ENCODE measurements at regions not wholly inside any gene's neighbourhood (a gene's known extent, or its start where the extent isn't known, plus 50 kb on each side); places are given as distances from the start of the nearest gene placed in this dataset.
"Not testable (repeated sequence)": the region's sequence is repeated elsewhere in the genome, so short reads cannot be mapped to it uniquely, and the experiment has no call there.

GRCh38 chr7:45410893-45411292 lies 163.3 kb upstream of the ADCY1 start:
- H3K27me3 ChIP-seq (ENCODE audit: low read depth), result no peaks in the 10 kb centered on the region
- no peaks in the 10 kb centered on the region for H3K9me3 ChIP-seq
- H3K4me1 ChIP-seq, result no peaks in the 10 kb centered on the region
- in situ Hi-C loops (cut with MboI; ENCODE audit: low sequenced_read_pairs), result no loop called here
- H3K36me3 ChIP-seq (replicated peaks), result no peaks in the 10 kb centered on the region
- no peak overlapping the region for H3K4me3 ChIP-seq
- no peak for DNase-seq (ENCODE audit: low spot score in 2 of 2)

- H3K36me3 ChIP-seq (replicated peaks), result no peaks in the 10 kb centered on the region
- no peak overlapping the region for H3K4me3 ChIP-seq
- no peak for DNase-seq (ENCODE audit: low spot score in 2 of 2)
- H3K4me1 ChIP-seq, result no peaks in the 10 kb centered on the region
- in situ Hi-C loops (cut with MboI; ENCODE audit: low sequenced_read_pairs), result no loop called here
- H3K9me3 ChIP-seq, result no peaks in the 10 kb centered on the region
- no peaks in the 10 kb centered on the region for H3K27me3 ChIP-seq (ENCODE audit: low read depth)
Measured at GRCh38 chr7:45413419-45413818, 160.7 kb upstream of the ADCY1 start.

- in situ Hi-C loops (cut with MboI; ENCODE audit: low sequenced_read_pairs), result no loop called here
- no peaks in the 10 kb centered on the region for H3K27me3 ChIP-seq (ENCODE audit: low read depth)
Measured at GRCh38 chr7:45414226-45414625, 159.9 kb upstream of the ADCY1 start.

GRCh38 chr7:45415265-45415664 lies 158.9 kb upstream of the ADCY1 start:
- no peaks in the 10 kb centered on the region for H3K4me1 ChIP-seq
- no peaks in the 10 kb centered on the region for H3K36me3 ChIP-seq (replicated peaks)
- no peaks in the 10 kb centered on the region for H3K9me3 ChIP-seq
- in situ Hi-C loops (cut with MboI; ENCODE audit: low sequenced_read_pairs), result no loop called here
- H3K27me3 ChIP-seq (ENCODE audit: low read depth), result no peaks in the 10 kb centered on the region; the same call in 1 of the 2 replicates
- no peak for DNase-seq (ENCODE audit: low spot score in 2 of 2)
- H3K4me3 ChIP-seq, result no peak overlapping the region

More at GRCh38 chr7:45414226-45414625, 159.9 kb upstream of the ADCY1 start:
- no peak for DNase-seq (ENCODE audit: low spot score in 2 of 2)
- no peaks in the 10 kb centered on the region for H3K9me3 ChIP-seq
- H3K4me3 ChIP-seq, result no peak overlapping the region
- H3K36me3 ChIP-seq (replicated peaks), result no peaks in the 10 kb centered on the region
- no peaks in the 10 kb centered on the region for H3K4me1 ChIP-seq

GRCh38 chr7:45416846-45417245 lies 157.3 kb upstream of the ADCY1 start:
- H3K36me3 ChIP-seq (replicated peaks), result no peaks in the 10 kb centered on the region
- H3K4me1 ChIP-seq, result no peaks in the 10 kb centered on the region
- in situ Hi-C loops (cut with MboI; ENCODE audit: low sequenced_read_pairs), result no loop called here
- no peak overlapping the region for H3K4me3 ChIP-seq
- H3K9me3 ChIP-seq, result no peaks in the 10 kb centered on the region
- no peaks in the 10 kb centered on the region; the same call in 1 of the 2 replicates for H3K27me3 ChIP-seq (ENCODE audit: low read depth)
- DNase-seq (ENCODE audit: low spot score in 2 of 2), result no peak

- in situ Hi-C loops (cut with MboI; ENCODE audit: low sequenced_read_pairs), result no loop called here
- no peaks in the 10 kb centered on the region for H3K4me1 ChIP-seq
- H3K36me3 ChIP-seq (replicated peaks), result no peaks in the 10 kb centered on the region
- H3K9me3 ChIP-seq, result no peaks in the 10 kb centered on the region
- no peak for DNase-seq (ENCODE audit: low spot score in 2 of 2)
- H3K4me3 ChIP-seq, result no peak overlapping the region
- peaks cover 3% of the 10 kb centered on the region; the same call in 1 of the 2 replicates for H3K27me3 ChIP-seq (ENCODE audit: low read depth)
Measured at GRCh38 chr7:45417268-45417667, 156.9 kb upstream of the ADCY1 start.

GRCh38 chr7:45417735-45418134 lies 156.4 kb upstream of the ADCY1 start:
- no peak overlapping the region for H3K4me3 ChIP-seq
- DNase-seq (ENCODE audit: low spot score in 2 of 2), result no peak
- in situ Hi-C loops (cut with MboI; ENCODE audit: low sequenced_read_pairs), result no loop called here

GRCh38 chr7:45420843-45421495 lies 153.2 kb upstream of the ADCY1 start:
- in situ Hi-C loops (cut with MboI; ENCODE audit: low sequenced_read_pairs), result no loop called here
- Histone ChIP-seq H3K4me3 (no peak overlapping the region), H3K4me1 (no peaks in the 10 kb centered on the region)

More at GRCh38 chr7:45417735-45418134, 156.4 kb upstream of the ADCY1 start:
- Histone ChIP-seq H3K36me3 (replicated peaks) (no peaks in the 10 kb centered on the region), H3K9me3 (no peaks in the 10 kb centered on the region), H3K4me1 (no peaks in the 10 kb centered on the region), H3K27me3 (ENCODE audit: low read depth) (peaks cover 3% of the 10 kb centered on the region; the same call in 1 of the 2 replicates)

GRCh38 chr7:45421806-45422205 lies 152.4 kb upstream of the ADCY1 start:
- peaks cover 3% of the 10 kb centered on the region; the same call in 1 of the 2 replicates for H3K27me3 ChIP-seq (ENCODE audit: low read depth)
- H3K4me3 ChIP-seq, result no peak overlapping the region
- no peak for DNase-seq (ENCODE audit: low spot score in 2 of 2)
- no peaks in the 10 kb centered on the region for H3K36me3 ChIP-seq (replicated peaks)
- H3K4me1 ChIP-seq, result no peaks in the 10 kb centered on the region
- H3K9me3 ChIP-seq, result no peaks in the 10 kb centered on the region
- in situ Hi-C loops (cut with MboI; ENCODE audit: low sequenced_read_pairs), result no loop called here

More at GRCh38 chr7:45420843-45421495, 153.2 kb upstream of the ADCY1 start:
- no peaks in the 10 kb centered on the region for H3K9me3 ChIP-seq
- no peak for DNase-seq (ENCODE audit: low spot score in 2 of 2)
- peaks cover 3% of the 10 kb centered on the region; the same call in 1 of the 2 replicates for H3K27me3 ChIP-seq (ENCODE audit: low read depth)
- no peaks in the 10 kb centered on the region for H3K36me3 ChIP-seq (replicated peaks)

GRCh38 chr7:45430397-45430796 lies 143.8 kb upstream of the ADCY1 start:
- no peak for DNase-seq (ENCODE audit: low spot score in 2 of 2)
- Histone ChIP-seq H3K36me3 (replicated peaks) (no peaks in the 10 kb centered on the region), H3K27me3 (ENCODE audit: low read depth) (no peaks in the 10 kb centered on the region; the same call in 1 of the 2 replicates), H3K4me1 (no peaks in the 10 kb centered on the region), H3K9me3 (no peaks in the 10 kb centered on the region), H3K4me3 (no peak overlapping the region)
- in situ Hi-C loops (cut with MboI; ENCODE audit: low sequenced_read_pairs), result no loop called here

- Histone ChIP-seq H3K27me3 (ENCODE audit: low read depth) (no peaks in the 10 kb centered on the region; the same call in 1 of the 2 replicates), H3K4me1 (no peaks in the 10 kb centered on the region), H3K4me3 (no peak overlapping the region), H3K36me3 (replicated peaks) (no peaks in the 10 kb centered on the region), H3K9me3 (no peaks in the 10 kb centered on the region)
- DNase-seq (ENCODE audit: low spot score in 2 of 2), result no peak
- in situ Hi-C loops (cut with MboI; ENCODE audit: low sequenced_read_pairs), result no loop called here
Measured at GRCh38 chr7:45434167-45434784, 139.9 kb upstream of the ADCY1 start.

- in situ Hi-C loops (cut with MboI; ENCODE audit: low sequenced_read_pairs), result no loop called here
- no peak for DNase-seq (ENCODE audit: low spot score in 2 of 2)
- no peaks in the 10 kb centered on the region for H3K36me3 ChIP-seq (replicated peaks)
- no peaks in the 10 kb centered on the region for H3K9me3 ChIP-seq
- H3K27me3 ChIP-seq (ENCODE audit: low read depth), result no peaks in the 10 kb centered on the region; the same call in 1 of the 2 replicates
- no peaks in the 10 kb centered on the region for H3K4me1 ChIP-seq
- no peak overlapping the region for H3K4me3 ChIP-seq
Measured at GRCh38 chr7:45435131-45435530, 139.0 kb upstream of the ADCY1 start.

GRCh38 chr7:45435846-45436245 lies 138.3 kb upstream of the ADCY1 start:
- Histone ChIP-seq H3K27me3 (ENCODE audit: low read depth) (no peaks in the 10 kb centered on the region; the same call in 1 of the 2 replicates), H3K4me1 (no peaks in the 10 kb centered on the region), H3K4me3 (no peak overlapping the region), H3K36me3 (replicated peaks) (no peaks in the 10 kb centered on the region), H3K9me3 (no peaks in the 10 kb centered on the region)
- DNase-seq (ENCODE audit: low spot score in 2 of 2), result no peak
- in situ Hi-C loops (cut with MboI; ENCODE audit: low sequenced_read_pairs), result no loop called here

- H3K27me3 ChIP-seq (ENCODE audit: low read depth); H3K4me1 ChIP-seq; in situ Hi-C loops (cut with MboI; ENCODE audit: low sequenced_read_pairs); H3K4me3 ChIP-seq; H3K36me3 ChIP-seq (replicated peaks); H3K9me3 ChIP-seq; DNase-seq (ENCODE audit: low spot score in 2 of 2): not testable (repeated sequence)
Measured at GRCh38 chr7:45440776-45441175, 133.4 kb upstream of the ADCY1 start.

Data from HAP-1 (cell line).